ENCODE measurements at regions not wholly inside any gene's neighbourhood (a gene's known extent, or its start where the extent isn't known, plus 50 kb on each side); places are given as distances from the start of the nearest gene placed in this dataset.

DNA sequence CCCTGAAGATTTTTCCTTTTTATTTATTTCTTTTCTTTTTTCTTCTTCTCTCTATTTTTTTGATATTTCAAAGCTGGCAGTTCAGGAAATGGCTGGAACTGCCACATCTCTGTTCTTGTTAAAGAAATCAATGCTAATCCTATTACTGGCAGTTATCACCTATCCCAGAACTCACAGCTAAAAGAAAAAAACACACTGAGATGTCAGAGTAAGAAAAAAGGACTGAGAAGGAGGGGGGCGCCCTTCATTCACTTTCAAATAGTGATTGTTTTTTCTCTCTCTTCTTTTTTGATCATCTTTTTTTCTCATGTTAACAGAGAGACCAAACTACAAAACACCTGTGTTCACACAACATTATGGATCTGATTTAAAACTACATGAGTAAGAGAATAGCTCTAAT is 337.1 kb downstream of the IL20RB start:
- Histone ChIP-seq H3K27me3 (ENCODE audit: control insufficient read depth, extremely low read depth, insufficient read depth, low read length) (no peaks in the 10 kb centered on the region), H3K9me1 (ENCODE audit: control insufficient read depth, extremely low read depth, insufficient read depth, low read length) (no peaks in the 10 kb centered on the region), H3K9me3 (ENCODE audit: control insufficient read depth, low read depth, low read length) (no peaks in the 10 kb centered on the region), H3K9ac (ENCODE audit: control insufficient read depth, extremely low read depth, insufficient read depth, low read length) (no peak overlapping the region), H3K79me2 (ENCODE audit: control insufficient read depth, insufficient read depth, low read length) (no peaks in the 10 kb centered on the region), H3K36me3 (ENCODE audit: control insufficient read depth in 2 of 2, extremely low read depth in 1 of 2, insufficient read depth in 2 of 2, low read length in 2 of 2) (no peaks in the 10 kb centered on the region), H4K20me1 (ENCODE audit: control insufficient read depth, extremely low read depth, insufficient read depth, low read length) (no peaks in the 10 kb centered on the region), H3K4me3 (ENCODE audit: control insufficient read depth in 2 of 3, extremely low read depth in 1 of 3, insufficient read depth in 2 of 3, low read depth in 1 of 3, low read length in 3 of 3) (no peak overlapping the region), H2AFZ (ENCODE audit: control insufficient read depth, low read length) (no peak overlapping the region), H3K4me2 (ENCODE audit: control insufficient read depth, extremely low read depth, insufficient read depth, low read depth, low read length) (no peak overlapping the region), H3K27ac (ENCODE audit: control insufficient read depth, insufficient read depth, low read length) (no peak overlapping the region), H3K4me1 (ENCODE audit: control insufficient read depth, extremely low read depth, insufficient read depth, low read length) (no peaks in the 10 kb centered on the region)
- dilution Hi-C loops (cut with MboI; ENCODE audit: extremely low pct_ligation_motif_present, low sequenced_read_pairs) = no loop called here
- FAIRE-seq (no peak), DNase-seq (ENCODE audit: low read depth, low spot score) (no peak)
- TF ChIP-seq CTCF (optimal IDR thresholded peaks at IDR 0.05 in 1 of 3, IDR thresholded peaks at IDR 0.05 in 1 of 3, conservative IDR thresholded peaks at IDR 0.05 in 1 of 3; ENCODE audit: extremely low read depth in 1 of 3, insufficient read depth in 2 of 3, low read length in 3 of 3) = no peak
- TF ChIP-seq EZH2 (IDR thresholded peaks at IDR 0.05; ENCODE audit: low read length) = no peak

DNA sequence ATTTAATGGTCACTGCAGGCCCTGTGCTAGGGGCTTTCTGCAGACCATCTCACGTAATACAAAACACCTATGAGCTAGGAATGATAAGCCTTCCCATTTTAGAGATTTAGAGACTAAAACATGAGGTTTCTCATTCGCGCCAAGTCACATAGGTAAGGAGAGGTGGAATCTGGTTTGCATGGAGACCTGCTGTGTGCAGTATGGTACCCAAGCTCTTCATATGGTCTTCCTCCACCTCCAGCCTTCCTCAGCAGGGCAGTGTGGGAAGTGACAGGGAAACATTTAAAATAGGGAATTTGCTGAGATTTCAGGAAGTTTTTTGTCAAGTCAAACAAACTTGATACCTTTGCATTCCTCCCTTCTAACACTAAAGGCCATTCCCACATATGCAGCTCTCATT is 337.6 kb downstream of the IL20RB start:
- Histone ChIP-seq H3K27ac (ENCODE audit: control insufficient read depth, insufficient read depth, low read length) (no peak overlapping the region), H3K27me3 (ENCODE audit: control insufficient read depth, extremely low read depth, insufficient read depth, low read length) (no peaks in the 10 kb centered on the region), H3K9ac (ENCODE audit: control insufficient read depth, extremely low read depth, insufficient read depth, low read length) (no peak overlapping the region), H3K9me1 (ENCODE audit: control insufficient read depth, extremely low read depth, insufficient read depth, low read length) (no peaks in the 10 kb centered on the region), H3K4me1 (ENCODE audit: control insufficient read depth, extremely low read depth, insufficient read depth, low read length) (no peaks in the 10 kb centered on the region), H3K36me3 (ENCODE audit: control insufficient read depth in 2 of 2, extremely low read depth in 1 of 2, insufficient read depth in 2 of 2, low read length in 2 of 2) (no peaks in the 10 kb centered on the region), H3K4me2 (ENCODE audit: control insufficient read depth, extremely low read depth, insufficient read depth, low read depth, low read length) (no peak overlapping the region), H3K79me2 (ENCODE audit: control insufficient read depth, insufficient read depth, low read length) (no peaks in the 10 kb centered on the region), H3K4me3 (ENCODE audit: control insufficient read depth in 2 of 3, extremely low read depth in 1 of 3, insufficient read depth in 2 of 3, low read depth in 1 of 3, low read length in 3 of 3) (no peak overlapping the region), H4K20me1 (ENCODE audit: control insufficient read depth, extremely low read depth, insufficient read depth, low read length) (no peaks in the 10 kb centered on the region), H3K9me3 (ENCODE audit: control insufficient read depth, low read depth, low read length) (no peaks in the 10 kb centered on the region), H2AFZ (ENCODE audit: control insufficient read depth, low read length) (no peak overlapping the region)
- FAIRE-seq (no peak), DNase-seq (ENCODE audit: low read depth, low spot score) (no peak)
- dilution Hi-C loops (cut with MboI; ENCODE audit: extremely low pct_ligation_motif_present, low sequenced_read_pairs) = no loop called here
- no peak for TF ChIP-seq CTCF (optimal IDR thresholded peaks at IDR 0.05 in 1 of 3, IDR thresholded peaks at IDR 0.05 in 1 of 3, conservative IDR thresholded peaks at IDR 0.05 in 1 of 3; ENCODE audit: extremely low read depth in 1 of 3, insufficient read depth in 2 of 3, low read length in 3 of 3)
- no peak for TF ChIP-seq EZH2 (IDR thresholded peaks at IDR 0.05; ENCODE audit: low read length)
